ENCODE measurements at regions not wholly inside any gene's neighbourhood (a gene's known extent, or its start where the extent isn't known, plus 50 kb on each side); places are given as distances from the start of the nearest gene placed in this dataset.

DNA sequence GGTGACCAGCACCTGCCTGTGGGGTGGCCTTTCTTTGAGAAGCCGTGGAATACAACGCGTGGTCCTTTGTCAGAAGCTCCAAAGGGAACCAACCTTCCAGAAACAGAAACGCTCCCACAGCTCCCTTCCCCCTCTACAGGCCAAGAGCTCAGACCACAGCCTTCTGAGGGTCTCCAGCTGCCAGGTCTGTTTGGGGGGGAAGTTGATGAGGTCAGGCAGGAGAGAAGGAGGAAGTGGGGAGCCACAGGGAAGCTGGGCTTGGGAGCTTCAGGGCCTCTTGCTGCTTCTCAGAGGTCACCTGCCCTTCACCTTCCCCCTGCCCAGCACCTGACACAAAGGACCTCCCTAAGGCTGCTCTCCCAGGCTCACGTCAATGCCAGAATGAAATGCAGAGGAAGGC lies 287.7 kb upstream of the ID2 start:
- no peak overlapping the region for H3K4me3 ChIP-seq (ENCODE audit: low read depth, low read length, poor library complexity, severe bottlenecking)
- no peaks in the 10 kb centered on the region for H3K36me3 ChIP-seq (ENCODE audit: insufficient read depth, low read length, poor library complexity, severe bottlenecking)
- peak overlapping the region; percentile 72 for H3K27ac ChIP-seq (ENCODE audit: low read depth, low read length, poor library complexity, severe bottlenecking)
- ChIA-PET CTCF (no interaction called here), POLR2A (ENCODE audit: low non-redundant PET) (no interaction called here)
- DNase-seq (ENCODE audit: low spot score) = no peak
- H3K9me3 ChIP-seq (ENCODE audit: low read depth, low read length, poor library complexity, severe bottlenecking) = no peaks in the 10 kb centered on the region
- no TSS peak for BruUV-seq (replicated peaks)
- H3K27me3 ChIP-seq (replicated peaks; ENCODE audit: insufficient read depth, low read depth, low read length, poor library complexity) = no peaks in the 10 kb centered on the region
- TF ChIP-seq, protein P1, sequence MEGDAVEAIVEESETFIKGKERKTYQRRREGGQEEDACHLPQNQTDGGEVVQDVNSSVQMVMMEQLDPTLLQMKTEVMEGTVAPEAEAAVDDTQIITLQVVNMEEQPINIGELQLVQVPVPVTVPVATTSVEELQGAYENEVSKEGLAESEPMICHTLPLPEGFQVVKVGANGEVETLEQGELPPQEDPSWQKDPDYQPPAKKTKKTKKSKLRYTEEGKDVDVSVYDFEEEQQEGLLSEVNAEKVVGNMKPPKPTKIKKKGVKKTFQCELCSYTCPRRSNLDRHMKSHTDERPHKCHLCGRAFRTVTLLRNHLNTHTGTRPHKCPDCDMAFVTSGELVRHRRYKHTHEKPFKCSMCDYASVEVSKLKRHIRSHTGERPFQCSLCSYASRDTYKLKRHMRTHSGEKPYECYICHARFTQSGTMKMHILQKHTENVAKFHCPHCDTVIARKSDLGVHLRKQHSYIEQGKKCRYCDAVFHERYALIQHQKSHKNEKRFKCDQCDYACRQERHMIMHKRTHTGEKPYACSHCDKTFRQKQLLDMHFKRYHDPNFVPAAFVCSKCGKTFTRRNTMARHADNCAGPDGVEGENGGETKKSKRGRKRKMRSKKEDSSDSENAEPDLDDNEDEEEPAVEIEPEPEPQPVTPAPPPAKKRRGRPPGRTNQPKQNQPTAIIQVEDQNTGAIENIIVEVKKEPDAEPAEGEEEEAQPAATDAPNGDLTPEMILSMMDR (conservative IDR thresholded peaks at IDR 0.05; ENCODE audit: low read depth, low read length) = no peak
- no peak for TF ChIP-seq EZH2 (IDR thresholded peaks at IDR 0.05; ENCODE audit: borderline replicate concordance, low read depth, low read length, poor library complexity, severe bottlenecking)
- peaks cover 46% of the 10 kb centered on the region for H3K4me1 ChIP-seq (ENCODE audit: insufficient read depth, low read length, poor library complexity, severe bottlenecking)
- intact Hi-C loops (cut with micrococcal nuclease; ENCODE audit: unreplicated experiment) = loop anchor here (10.0 kb wide), 1 partner anchor 361 kb away; no protein-coding TSS in a partner anchor

DNA sequence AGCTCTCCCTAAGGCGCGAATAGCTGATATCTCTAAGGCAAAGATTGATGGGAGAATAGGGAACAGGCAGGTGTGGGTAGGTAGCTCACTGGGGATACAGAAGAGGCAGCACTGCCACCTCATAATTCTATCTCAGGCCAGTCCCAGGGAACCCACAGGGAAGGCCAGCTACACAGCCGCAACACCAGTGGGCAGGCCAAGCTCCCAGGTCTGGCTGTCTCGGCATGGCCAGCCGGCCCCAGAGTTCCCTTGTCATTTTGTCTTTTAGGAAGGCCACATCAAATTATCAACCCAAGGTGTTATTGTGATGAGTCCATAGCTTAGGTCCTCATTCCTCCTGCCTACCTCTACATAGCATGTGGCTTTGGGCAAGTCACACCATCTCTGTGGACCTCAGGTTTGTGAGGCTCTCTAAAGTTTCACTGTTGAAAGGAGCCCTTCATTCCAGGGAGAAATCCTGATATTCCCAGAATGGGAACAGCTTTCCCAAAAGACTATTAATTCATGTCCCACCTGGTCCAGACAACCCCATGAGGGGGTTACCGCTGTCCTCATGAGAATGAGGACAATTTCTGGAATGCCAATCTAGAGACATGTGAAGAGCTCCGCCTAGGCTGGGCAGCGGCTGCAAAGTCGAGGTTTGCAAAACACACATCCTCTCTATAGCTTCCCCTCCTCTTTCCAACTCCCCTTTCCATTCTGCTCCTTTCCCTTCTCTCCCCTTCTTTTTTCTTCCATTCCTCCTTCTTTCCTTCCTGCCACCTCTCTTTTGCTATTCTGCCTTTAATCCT lies 287.1 kb upstream of the ID2 start:
- TF ChIP-seq EZH2 (IDR thresholded peaks at IDR 0.05; ENCODE audit: borderline replicate concordance, low read depth, low read length, poor library complexity, severe bottlenecking) = no peak
- TF ChIP-seq, protein P1 (conservative IDR thresholded peaks at IDR 0.05; ENCODE audit: low read depth, low read length) = no peak
- Histone ChIP-seq H3K9me3 (ENCODE audit: low read depth, low read length, poor library complexity, severe bottlenecking) (no peaks in the 10 kb centered on the region), H3K36me3 (ENCODE audit: insufficient read depth, low read length, poor library complexity, severe bottlenecking) (no peaks in the 10 kb centered on the region), H3K4me3 (ENCODE audit: low read depth, low read length, poor library complexity, severe bottlenecking) (no peak overlapping the region), H3K27ac (ENCODE audit: low read depth, low read length, poor library complexity, severe bottlenecking) (peak overlapping the region; percentile 72), H3K27me3 (replicated peaks; ENCODE audit: insufficient read depth, low read depth, low read length, poor library complexity) (no peaks in the 10 kb centered on the region), H3K4me1 (ENCODE audit: insufficient read depth, low read length, poor library complexity, severe bottlenecking) (peaks cover 42% of the 10 kb centered on the region)
- ChIA-PET CTCF (no interaction called here), POLR2A (ENCODE audit: low non-redundant PET) (interaction anchor here (0.8 kb wide), 1 partner anchor 287 kb away, joined by 3 read pairs; the partner anchor contains the start of gene ID2)
- intact Hi-C loops (cut with micrococcal nuclease; ENCODE audit: unreplicated experiment) = loop anchor here (10.0 kb wide), 1 partner anchor 360 kb away; no protein-coding TSS in a partner anchor
- no peak for DNase-seq (ENCODE audit: low spot score)
- no TSS peak for BruUV-seq (replicated peaks)

DNA sequence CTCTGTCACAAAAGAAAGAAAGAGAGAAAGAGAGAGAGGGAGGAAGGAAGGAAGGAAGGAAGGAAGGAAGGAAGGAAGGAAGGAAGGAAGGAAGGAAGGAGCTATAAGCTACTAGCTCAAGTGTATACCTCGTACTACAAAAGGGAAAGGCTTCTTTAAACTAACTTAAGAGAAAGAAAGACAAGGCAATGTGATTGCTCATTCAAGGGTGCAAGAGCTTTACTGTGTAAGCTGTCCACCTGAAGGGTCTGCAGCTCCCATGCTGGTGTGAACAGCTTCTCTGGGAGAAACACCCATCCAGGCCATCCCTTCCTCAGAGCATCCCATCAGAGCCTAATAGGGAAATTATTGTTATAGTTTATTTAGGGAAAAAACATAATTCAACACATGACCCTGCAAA lies 286.1 kb upstream of the ID2 start:
- intact Hi-C loops (cut with micrococcal nuclease; ENCODE audit: unreplicated experiment) = loop anchor here (2.0 to 10.0 kb wide), 2 partner anchors 289 to 359 kb away; no protein-coding TSS in a partner anchor
- no TSS peak for BruUV-seq (replicated peaks)

More for the DNA sequence above, 286.1 kb upstream of the ID2 start:
- peaks cover 38% of the 10 kb centered on the region for H3K4me1 ChIP-seq (ENCODE audit: insufficient read depth, low read length, poor library complexity, severe bottlenecking)
- no peaks in the 10 kb centered on the region for H3K36me3 ChIP-seq (ENCODE audit: insufficient read depth, low read length, poor library complexity, severe bottlenecking)
- POLR2A ChIA-PET (ENCODE audit: low non-redundant PET) = interaction anchor here (0.8 kb wide), 1 partner anchor 286 kb away, joined by 3 read pairs; the partner anchor contains the start of gene ID2
- DNase-seq (ENCODE audit: low spot score) = peak; percentile 77
- no peak overlapping the region for H3K4me3 ChIP-seq (ENCODE audit: low read depth, low read length, poor library complexity, severe bottlenecking)
- H3K9me3 ChIP-seq (ENCODE audit: low read depth, low read length, poor library complexity, severe bottlenecking) = no peaks in the 10 kb centered on the region
- no peak for TF ChIP-seq EZH2 (IDR thresholded peaks at IDR 0.05; ENCODE audit: borderline replicate concordance, low read depth, low read length, poor library complexity, severe bottlenecking)
- H3K27ac ChIP-seq (ENCODE audit: low read depth, low read length, poor library complexity, severe bottlenecking) = peak overlapping the region; percentile 72
- CTCF ChIA-PET = no interaction called here
- H3K27me3 ChIP-seq (replicated peaks; ENCODE audit: insufficient read depth, low read depth, low read length, poor library complexity) = no peaks in the 10 kb centered on the region
